GM12891 (cell line): ENCODE measurements at regions not wholly inside any gene's neighbourhood (a gene's known extent, or its start where the extent isn't known, plus 50 kb on each side); places are given as distances from the start of the nearest gene placed in this dataset.

Experiments used
- POLR2A ChIP-seq: IDR thresholded peaks from 2 replicates; pipeline ENCODE4 v1.6.1; 2011; ENCODE audit warnings: low read depth, low read length, control low read depth
- POLR2AphosphoS5 ChIP-seq: IDR thresholded peaks from 2 replicates; pipeline ENCODE4 v1.6.1; 2011; ENCODE audit warnings: low read depth, low read length, control low read depth
- POU2F2 ChIP-seq: IDR thresholded peaks from 2 replicates; pipeline ENCODE4 v1.6.1; 2011; ENCODE audit warnings: low read depth, mild to moderate bottlenecking, control low read depth, low read length, moderate library complexity
- SPI1 ChIP-seq: IDR thresholded peaks from 2 replicates; pipeline ENCODE4 v1.6.1; 2011; ENCODE audit warnings: low read depth, low read length, control low read depth
- TAF1 ChIP-seq: IDR thresholded peaks from 2 replicates; pipeline ENCODE4 v1.6.1; 2011; ENCODE audit warnings: low read depth, low read length, control low read depth

DNA sequence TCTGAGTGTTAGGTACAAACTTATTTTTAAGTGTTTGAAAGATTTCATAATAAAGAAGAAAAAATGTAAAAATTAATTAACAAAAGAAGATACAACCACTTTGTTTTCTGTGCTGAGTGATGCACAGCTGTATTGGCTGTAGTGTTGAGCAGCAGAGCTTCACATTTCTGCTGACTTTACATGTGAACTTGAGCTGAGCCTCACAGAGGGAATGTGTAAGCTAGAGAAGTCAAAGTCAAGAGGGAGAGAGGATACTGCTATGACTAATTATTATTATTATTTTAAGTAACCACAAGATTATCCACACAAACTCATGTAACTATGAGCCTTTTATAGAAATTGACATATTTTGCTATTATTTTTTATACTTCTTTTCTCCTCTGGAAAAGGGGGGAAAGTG is 159.1 kb upstream of the ZSWIM2 start:
- no peak for TF ChIP-seq POLR2A
- no peak for TF ChIP-seq POLR2AphosphoS5
- no peak for TF ChIP-seq TAF1
- TF ChIP-seq POU2F2 = no peak
- no peak for TF ChIP-seq SPI1
